Fibroblast of skin of right biceps (primary cell): ENCODE measurements at regions not wholly inside any gene's neighbourhood (a gene's known extent, or its start where the extent isn't known, plus 50 kb on each side); places are given as distances from the start of the nearest gene placed in this dataset.

Experiments
- DNase-seq: peaks from one replicate; pipeline ENCODE4 v3.0.0-alpha.2; 2013

DNA sequence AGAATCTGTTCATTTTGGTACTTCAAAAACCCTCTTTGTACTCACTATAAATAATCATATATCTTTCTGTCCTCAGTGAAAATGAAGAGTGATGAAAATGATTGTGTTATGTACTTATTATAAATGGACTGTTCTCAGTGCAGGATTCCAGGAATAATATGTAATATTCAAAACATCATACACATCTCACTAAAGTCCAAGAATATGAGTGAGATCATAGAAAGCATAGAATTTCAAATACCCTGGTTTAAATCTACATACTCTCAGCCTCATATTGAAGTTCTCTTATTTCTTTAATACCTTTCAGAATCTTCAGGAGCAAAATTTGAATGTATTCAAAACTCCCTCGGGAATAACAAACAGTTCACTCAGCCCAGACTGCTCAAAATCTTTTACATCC is 868.0 kb downstream of the SLITRK6 start:
- DNase-seq, result no peak

DNA sequence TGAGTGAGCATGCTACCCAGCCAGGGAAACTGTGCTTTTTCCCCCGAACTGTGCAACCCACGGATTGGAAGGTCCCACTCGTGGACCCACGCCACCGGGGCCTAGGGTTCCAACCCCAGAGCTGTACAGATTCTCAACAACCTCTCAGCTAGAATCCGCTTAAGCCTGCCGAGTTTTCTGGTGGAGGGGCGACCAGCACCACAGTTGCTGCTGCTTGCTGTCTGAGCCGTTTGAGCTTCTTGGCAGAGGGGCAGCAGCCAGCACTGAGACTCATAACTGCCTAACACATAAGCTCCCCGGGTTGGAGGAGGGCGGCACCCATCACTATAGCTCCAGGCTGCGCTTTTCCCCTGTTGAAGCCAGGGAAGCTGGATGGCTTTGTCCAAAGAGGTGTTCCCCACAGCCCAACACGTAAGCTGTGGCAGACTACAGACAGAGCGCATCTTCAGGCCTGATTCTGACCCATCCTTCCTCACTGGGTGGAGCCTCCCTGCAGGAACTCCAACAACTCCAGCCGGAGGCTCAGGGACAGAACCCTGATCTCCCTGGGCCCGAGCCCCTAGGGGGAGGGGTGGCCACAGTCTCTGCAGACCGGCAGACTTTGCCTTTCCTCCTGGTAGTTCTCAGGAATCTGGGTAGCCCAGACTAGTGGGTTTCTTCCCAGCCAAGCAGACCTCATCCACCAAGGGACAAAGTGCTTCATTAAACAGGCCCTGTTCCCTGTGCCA is 871.6 kb downstream of the SLITRK6 start:
- DNase-seq, result no peak

DNA sequence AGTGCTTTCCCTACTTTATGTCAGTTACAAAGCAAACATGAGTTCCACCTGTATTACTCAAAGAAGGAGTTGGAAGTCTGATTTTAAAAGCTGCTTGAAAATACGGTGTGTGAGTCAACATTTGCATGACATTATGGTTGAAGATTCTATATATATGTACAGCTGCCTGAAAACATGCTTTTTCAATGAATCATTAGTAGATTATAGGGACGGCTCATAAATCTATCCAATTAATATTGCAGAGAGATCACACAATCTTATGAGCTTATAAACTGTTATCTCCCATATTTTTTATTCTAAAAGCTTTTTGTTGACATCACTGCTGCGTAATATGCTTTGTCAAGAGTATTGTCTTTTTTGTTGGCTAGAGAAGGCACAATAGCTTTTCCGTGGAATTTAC is 873.8 kb downstream of the SLITRK6 start:
- peak; percentile 58 for DNase-seq

DNA sequence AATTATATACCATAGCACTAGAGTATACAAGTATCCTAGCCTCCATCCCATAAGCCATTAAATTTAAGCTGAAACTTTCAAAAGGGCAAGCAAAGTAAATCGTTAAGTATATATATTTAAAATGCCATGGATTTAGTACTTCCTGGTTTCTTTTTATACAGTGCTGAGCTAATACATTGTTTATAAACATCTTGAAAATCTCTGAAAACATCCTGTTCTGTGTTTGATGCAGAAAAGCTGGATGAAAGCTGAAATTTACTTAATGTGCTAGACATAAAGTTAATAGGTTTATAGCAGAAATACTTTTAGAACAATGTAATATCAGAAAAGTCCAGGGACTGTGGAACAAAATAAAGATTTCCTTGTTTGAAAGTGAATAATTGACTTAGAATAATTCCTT is 875.4 kb downstream of the SLITRK6 start:
- no peak for DNase-seq

DNA sequence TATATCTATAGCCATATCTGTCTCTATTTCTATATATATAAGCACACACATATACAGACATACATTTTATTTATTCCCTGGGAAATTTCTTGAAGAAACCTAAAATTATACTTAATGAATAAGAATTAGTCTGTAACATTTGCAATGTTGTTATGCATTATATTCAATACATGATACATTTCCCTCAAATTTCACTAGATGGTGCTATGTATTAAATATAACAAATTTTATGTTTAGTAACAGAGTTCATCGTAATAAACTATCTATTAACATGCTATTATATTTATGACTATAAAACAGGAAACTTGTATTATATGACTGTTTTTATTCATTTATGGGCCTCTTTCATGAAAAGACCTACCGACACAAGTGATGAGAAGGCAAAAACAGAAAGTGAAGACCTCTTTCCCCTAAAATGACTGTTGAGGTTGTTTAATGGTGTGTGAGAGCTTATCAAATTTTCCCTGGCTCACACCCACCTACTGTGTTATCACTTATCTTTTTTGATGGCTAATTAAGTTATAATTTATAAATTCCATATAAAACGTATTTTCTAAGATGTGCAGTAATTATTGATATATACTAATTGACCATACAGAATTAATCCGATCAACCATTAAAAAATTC is 881.9 kb downstream of the SLITRK6 start:
- DNase-seq, result peak; percentile 14

DNA sequence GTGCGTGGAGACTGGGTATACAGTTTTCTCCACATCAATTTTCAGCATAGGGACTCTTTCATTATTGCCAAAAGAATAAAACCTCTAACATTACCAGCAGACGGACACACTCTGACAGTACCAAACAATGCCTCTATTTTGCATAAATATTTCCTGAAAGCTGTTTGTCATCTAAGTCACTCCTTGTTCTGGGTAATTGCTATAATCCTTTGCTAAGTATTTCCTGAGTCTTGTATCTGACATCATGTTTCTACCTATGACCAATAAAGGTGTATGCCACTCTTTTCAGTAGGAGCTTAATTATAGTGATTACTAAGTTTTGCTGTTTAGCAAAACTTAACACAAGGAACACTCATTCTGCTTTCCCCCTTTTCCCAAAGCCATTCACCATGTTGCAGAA is 886.5 kb downstream of the SLITRK6 start:
- no peak for DNase-seq

DNA sequence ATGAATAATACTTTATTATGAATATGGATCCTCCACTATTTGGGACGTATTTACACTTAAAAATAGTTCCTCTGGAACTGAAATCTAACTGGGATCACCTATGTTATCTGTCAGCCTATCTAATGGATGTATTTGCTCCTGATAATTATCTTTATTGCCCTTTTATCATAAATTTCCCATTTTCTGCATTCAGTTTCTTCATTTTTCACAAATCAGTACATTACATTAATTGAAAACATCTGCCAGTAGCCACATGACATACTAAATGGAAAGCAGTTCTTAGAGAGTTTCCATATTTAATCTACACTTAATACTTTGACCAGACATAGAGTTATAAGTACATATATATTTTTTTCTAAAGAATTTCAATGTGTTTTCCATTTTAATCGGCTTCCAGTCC is 888.8 kb downstream of the SLITRK6 start:
- DNase-seq, result no peak

DNA sequence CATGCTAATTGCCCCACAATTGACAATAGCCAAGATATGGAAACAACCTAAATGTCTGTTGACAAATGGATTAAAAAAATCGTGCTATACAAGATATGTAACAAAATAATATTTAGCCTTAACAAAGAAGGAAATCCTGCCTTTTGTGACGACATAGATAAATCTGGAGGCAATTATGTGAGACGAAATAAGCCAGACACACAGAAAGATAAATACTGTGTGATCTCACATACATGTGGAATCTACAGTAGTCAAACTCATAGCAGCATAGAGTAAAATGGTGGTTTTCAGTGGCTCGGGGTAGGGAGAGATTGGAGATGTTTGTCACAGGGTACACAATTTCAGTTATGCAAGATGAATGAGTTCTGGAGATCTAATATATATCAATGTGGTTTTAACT is 895.8 kb downstream of the SLITRK6 start:
- DNase-seq, result no peak

DNA sequence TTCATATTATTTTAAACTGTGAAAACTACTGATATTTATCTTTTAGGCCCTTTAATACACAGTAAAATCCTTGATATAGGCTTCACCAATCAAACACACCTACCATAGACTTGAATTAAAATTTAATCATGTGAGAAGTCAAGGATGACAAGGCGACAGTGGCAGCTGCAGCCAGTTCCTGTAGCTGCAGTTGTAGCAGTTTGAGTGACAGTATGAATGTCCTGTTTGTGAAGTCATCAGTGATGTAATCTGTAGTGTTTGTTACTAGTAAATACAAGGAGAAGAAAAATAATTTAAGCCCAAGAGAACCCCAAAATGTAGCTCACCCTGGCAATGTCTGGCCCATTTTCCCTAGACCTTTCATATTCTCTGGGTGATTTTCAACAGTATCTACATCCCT is 897.0 kb downstream of the SLITRK6 start:
- no peak for DNase-seq

DNA sequence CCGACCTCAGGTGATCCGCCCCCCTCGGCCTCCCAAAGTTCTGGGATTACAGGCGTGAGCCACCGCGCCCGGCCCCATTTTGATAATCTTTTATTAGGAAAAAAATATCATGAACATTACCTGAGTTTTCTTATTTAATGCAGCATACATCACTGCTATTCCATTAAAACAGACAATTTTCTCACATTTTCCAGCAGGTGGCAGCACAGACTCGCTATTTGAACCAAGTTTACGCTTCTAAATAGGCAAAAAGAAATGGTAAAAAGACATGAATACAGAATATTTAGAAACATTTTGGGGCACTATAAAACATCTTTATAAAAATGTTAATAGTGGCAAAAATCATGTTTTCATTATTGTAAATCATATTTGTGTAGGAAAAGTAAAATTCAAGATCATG is 903.1 kb downstream of the SLITRK6 start:
- peak; percentile 58 for DNase-seq

DNA sequence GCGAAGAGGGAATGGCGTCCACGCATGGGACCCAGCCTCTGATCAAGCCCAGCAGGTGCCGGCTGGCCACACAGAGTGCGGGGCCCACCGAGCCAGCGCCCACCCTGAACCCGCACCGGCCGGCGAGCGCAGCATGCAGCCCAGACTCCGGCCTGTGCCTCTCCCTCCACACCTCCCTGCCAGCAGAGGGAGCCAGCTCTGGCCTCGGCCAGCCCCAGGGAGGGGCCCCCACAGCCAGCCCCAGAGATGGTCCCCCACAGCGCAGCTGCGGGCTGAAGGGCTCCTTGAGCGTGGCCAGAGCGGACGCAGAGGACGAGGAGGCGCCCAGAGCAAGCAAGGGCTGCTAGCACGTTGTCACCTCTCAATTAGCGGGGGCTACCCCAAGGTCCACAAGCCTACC is 904.5 kb downstream of the SLITRK6 start:
- no peak for DNase-seq

DNA sequence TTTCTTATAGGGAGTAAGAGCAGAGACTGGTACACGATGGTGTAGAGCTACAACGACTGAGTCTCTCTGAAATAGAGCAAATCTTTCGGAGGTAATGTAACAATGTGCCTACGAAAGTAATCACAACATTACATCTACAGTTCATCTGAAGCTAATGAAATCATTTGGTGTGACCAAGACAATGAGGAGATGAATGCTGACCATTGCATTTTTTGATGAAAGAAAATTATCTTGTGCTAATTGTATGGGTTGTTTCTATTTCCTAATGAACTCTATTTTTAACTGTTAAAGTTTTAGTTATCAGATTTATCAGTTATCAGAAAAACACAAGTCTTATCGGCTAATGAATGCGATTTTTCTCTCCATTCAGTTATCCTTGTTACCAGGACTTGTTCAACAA is 913.4 kb downstream of the SLITRK6 start:
- DNase-seq, result no peak

DNA sequence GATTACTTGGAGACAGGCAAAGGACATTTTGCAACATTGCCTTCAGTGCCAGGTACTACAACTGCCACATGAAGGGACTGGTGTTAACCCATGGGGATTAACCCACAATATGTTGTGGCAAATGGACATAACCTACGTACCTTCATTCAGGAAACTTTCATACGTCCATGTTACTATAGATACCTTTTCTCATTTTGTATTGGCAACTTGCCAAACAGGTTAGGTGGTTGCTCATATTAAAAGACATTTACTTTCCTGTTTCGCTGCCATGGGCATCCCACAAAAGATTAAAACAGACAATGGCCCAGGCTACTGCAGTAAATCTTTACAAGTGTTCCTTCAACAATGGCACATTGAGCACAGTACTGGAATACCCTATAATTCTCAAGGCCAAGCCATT is 925.3 kb downstream of the SLITRK6 start:
- no peak for DNase-seq

DNA sequence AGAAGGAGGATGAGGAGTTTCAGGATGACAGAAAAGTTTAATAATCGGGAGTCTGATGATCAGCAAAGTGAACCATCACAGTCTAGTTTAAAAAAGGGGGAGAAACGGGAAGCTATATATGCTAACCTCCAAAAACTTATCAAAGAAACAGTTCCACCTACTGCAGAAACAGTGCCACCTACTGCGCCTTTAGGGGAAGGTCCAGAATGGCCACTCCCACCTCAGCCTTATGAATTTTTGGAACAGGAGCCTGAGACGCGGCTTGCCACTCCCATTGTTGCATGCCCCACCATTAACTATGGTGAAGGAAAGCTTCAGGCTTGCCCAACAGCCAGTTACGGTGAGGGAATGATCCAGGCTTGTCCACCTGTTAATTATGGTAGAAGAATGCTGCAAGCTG is 929.0 kb downstream of the SLITRK6 start:
- no peak for DNase-seq

DNA sequence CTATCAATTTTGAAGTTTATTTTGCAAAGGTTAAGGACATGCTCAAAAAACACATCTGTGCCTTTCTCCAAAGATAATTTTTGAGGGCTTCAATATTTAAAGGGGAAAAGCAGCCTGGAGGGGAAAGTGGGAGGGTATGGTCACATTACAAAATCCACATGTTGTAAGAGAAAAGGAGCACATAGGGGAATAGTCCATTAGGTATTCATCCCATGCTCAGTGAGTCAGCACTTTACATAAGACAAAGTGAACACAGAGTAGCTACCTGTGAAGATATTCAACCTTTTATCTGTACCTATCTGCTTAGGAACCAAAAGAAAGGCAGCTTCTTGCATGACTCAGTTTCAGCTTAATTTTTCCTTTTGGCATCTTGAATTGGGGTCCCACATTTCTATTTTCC is 932.0 kb downstream of the SLITRK6 start:
- no peak for DNase-seq

DNA sequence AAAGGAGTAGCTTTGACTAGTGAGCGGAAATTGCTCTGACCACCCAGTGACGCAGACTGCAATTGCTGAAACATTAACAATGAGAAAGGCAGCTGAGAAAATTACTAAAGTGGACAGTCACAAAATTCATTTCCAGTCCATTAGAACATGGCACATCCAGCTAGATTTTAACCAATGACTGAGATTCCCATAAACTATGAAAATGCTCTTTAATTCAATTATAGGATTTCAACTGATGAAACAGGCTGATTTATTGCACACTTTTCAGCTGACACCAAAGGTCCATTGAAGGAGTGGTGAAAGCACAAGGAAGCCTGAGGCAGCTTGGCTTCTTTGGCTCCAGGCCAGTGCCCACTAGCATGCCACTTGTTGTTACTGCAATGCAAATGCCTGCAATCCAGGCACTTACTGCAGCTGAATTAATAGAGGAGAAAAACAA is 933.4 kb downstream of the SLITRK6 start:
- DNase-seq, result no peak

DNA sequence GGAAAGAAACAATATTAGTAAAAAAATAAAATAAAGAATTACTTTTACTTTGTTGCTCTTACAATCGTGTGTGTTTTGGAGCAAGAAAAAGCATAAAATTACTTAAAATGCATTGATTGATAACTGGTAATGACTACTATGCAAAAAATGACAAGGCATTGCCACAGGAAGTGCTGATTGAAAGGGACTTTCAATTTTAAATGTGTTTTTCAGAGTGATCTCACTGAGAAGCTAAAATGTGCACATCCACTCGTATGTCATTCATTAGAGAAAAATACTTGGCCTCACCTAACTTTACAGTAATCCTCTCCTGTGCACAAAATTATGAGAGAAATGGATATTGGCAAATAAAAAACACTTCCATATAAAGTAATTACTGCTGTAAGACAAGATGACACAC is 934.9 kb downstream of the SLITRK6 start:
- no peak for DNase-seq

DNA sequence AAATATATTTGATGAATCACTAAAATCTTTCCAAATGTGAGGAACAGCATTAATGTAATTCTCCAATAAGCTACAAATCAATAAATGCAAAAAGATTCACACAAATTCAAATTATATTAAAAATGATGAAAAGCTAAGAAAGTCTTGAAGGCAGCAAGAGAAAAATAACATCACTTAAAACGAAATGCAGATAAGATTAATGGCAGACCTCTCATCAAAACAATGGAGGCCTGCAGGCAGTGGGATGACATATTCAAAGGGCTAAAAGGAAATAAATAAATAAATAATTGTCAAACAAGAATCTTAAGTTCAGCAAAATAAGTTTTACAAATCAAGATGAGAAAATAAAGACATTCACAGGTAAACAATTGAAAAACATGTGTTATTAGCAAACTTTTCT is 952.1 kb downstream of the SLITRK6 start:
- no peak for DNase-seq

DNA sequence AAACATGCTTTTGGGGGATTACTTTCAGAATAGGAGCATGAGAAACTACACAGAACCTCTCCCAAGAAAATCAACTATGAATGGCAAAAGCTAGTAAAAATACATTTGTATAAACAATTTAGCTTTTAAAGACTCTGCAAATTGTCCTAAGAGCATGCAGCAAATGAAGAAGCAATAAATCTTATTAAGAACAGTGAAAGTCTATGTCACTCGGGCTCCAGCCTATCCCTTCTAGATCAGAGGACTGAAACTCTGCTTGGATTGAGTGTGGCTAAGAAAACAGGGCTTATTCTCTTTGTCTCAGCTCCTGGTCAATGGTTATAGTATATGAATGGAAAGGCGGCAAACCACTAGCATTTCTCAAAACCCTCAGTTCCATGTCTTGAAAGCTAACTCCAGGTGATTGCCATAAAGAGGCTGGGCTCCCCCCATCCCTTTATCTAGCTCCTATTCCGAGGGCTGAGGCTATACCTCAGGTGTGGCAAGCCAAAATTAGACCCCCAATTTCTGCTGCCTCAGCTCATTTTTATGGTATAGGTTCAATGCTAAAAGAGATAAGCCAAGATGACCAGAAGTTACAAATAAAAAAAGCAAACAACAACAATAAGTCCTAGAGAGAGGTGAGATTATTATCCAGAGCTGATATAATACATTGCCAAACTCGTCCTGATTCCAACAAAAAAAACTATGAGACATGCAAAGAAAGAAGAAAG is 953.2 kb downstream of the SLITRK6 start:
- DNase-seq, result no peak

DNA sequence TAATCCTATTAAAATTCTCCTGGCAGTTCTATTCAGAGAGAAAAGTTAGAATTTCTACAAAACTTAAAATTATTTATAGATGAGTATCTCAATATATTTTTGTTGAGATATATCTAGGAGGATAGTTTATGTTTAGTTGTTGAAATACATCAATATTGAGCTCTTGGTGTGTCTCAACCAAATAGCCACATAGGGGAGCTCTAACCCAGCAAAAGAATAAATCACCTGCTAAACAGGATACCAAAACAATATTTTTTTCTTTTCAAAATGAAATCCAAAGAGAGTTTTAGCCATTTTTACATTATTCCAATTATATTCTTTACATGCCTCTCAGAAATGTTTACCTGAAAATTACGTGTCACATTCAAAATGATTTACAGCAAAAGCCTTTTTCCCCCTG is 954.7 kb downstream of the SLITRK6 start:
- DNase-seq, result peak; percentile 1

DNA sequence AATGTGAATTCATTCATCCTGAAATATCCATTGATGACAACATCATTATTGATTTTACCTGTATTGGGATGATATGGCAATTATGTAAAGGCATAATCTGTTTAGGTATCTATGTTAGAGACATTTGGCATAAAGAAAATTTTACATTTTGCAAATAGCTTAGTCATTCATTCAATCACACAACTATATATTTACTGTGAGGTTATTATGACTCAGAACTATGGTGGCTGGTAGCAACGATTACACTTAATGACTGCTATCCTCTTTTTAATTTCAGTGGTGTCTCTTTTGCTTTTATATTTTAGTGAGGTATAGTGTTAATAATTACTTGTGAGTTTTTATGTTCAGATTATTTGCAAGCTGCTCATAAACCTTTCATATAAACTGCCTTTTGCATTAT is 955.9 kb downstream of the SLITRK6 start:
- DNase-seq, result no peak

DNA sequence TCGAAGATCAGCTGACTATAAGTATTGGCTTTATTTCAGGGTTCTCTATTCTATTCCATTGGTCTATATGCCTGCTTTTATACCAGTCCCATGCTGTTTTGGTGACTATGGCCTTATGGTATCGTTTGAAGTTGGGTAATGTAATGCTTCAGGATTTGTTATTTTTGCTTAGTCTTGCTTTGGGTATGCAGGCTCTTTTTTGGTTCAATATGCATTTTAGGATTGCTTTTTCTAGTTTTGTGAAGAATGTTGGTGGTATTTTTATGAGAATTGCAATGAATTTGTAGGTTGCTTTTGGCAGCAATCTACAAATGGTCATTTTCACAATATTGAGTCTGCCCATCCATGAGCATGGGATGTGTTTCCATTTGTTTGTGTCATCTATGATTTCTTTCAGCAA is 951.9 kb upstream of the SLITRK1 start:
- DNase-seq, result no peak

DNA sequence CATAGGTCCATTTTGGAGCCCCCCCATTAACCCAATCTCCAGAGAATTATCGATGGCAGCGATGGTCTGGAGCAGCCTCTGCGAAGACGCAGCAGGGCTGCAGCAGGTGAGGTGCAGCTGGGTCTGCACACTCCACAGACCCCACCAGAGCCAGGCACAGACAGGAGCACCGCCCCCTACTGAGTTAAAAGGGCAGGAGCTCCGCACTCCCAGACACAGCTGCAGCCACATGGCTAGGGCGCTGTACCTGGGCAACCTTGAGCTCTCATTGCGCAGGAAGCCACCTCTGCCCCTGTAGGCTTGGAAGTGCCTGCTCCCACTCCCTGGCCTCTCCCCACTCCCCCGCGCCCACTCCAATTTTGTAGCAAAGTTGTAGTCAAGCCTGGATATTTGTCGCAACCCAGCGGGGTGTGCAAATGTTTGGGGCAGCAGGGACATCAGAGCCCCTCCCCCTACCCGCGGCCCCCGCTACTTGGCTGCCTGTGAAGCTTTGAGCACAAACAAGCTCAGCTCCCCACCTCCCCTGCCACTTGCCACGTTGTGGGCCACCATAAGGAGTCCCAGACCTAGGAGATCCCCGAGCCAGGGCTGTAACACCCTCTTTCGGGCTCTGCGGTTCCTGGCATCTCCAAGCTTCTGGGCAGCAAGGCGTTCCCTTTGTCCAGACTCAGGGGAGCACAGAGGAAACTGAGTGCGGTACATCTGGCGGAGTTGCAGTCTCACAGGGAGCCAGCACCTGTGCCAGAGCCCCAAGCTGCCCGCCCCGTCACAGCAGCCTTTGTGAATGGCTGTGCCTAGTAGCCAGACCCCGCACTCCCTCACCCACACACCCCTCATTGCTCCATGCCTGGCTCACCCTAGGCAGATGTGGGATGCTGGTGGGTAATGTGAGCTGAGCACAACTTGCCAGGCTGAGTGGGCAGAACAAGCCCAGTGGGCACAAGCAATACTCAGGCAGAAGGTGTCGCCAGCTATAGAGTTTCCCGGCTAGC is 949.7 kb upstream of the SLITRK1 start:
- DNase-seq, result no peak
